ENCODE measurements at regions not wholly inside any gene's neighbourhood (a gene's known extent, or its start where the extent isn't known, plus 50 kb on each side); places are given as distances from the start of the nearest gene placed in this dataset.

DNA sequence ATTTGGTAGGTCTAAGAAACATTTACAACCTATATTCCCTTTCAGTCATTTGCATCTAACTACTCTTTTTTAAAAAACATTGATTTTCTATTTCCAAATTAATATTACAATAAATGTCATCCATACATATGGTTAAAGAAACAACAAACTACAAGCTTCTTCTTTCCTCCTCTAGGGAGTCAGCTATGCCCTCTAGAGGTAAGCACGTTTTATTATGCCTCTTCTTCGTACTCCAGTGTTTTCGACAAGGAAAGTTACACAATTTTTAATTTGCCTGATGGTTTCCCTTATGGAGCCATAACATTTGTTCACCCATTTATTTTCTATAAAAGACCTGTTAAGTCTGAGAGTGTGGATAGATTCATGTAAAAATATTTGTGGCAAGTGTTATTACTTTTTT lies 183.4 kb upstream of the CDH7 start:
- Histone ChIP-seq H3K36me3 (ENCODE audit: control insufficient read depth, low read length) (no peaks in the 10 kb centered on the region), H3K27me3 (ENCODE audit: control insufficient read depth, low read length) (no peaks in the 10 kb centered on the region), H3K9me3 (ENCODE audit: control insufficient read depth, insufficient read depth, low read length) (no peaks in the 10 kb centered on the region), H3F3A (ENCODE audit: control insufficient read depth, insufficient read depth) (no peaks in the 10 kb centered on the region), H3K4me1 (ENCODE audit: control insufficient read depth, low read length) (no peaks in the 10 kb centered on the region), H3K4me2 (ENCODE audit: low read length) (no peak overlapping the region), H4K20me1 (ENCODE audit: control insufficient read depth, insufficient read depth, low read depth, low read length) (no peaks in the 10 kb centered on the region), H3K4me3 (ENCODE audit: low read length) (no peak overlapping the region), H3K79me2 (ENCODE audit: control insufficient read depth, low read length) (no peaks in the 10 kb centered on the region), H3K27ac (ENCODE audit: low read depth, low read length) (no peak overlapping the region), H3K9me2 (replicated peaks; ENCODE audit: control insufficient read depth, low read length) (no peaks in the 10 kb centered on the region)
- no peak for TF ChIP-seq EZH2phosphoT487 (IDR thresholded peaks at IDR 0.05; ENCODE audit: borderline replicate concordance, low read length)
- TF ChIP-seq, protein P1, sequence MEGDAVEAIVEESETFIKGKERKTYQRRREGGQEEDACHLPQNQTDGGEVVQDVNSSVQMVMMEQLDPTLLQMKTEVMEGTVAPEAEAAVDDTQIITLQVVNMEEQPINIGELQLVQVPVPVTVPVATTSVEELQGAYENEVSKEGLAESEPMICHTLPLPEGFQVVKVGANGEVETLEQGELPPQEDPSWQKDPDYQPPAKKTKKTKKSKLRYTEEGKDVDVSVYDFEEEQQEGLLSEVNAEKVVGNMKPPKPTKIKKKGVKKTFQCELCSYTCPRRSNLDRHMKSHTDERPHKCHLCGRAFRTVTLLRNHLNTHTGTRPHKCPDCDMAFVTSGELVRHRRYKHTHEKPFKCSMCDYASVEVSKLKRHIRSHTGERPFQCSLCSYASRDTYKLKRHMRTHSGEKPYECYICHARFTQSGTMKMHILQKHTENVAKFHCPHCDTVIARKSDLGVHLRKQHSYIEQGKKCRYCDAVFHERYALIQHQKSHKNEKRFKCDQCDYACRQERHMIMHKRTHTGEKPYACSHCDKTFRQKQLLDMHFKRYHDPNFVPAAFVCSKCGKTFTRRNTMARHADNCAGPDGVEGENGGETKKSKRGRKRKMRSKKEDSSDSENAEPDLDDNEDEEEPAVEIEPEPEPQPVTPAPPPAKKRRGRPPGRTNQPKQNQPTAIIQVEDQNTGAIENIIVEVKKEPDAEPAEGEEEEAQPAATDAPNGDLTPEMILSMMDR (IDR thresholded peaks at IDR 0.05; ENCODE audit: low read depth, low read length, poor library complexity, severe bottlenecking): no peak

DNA sequence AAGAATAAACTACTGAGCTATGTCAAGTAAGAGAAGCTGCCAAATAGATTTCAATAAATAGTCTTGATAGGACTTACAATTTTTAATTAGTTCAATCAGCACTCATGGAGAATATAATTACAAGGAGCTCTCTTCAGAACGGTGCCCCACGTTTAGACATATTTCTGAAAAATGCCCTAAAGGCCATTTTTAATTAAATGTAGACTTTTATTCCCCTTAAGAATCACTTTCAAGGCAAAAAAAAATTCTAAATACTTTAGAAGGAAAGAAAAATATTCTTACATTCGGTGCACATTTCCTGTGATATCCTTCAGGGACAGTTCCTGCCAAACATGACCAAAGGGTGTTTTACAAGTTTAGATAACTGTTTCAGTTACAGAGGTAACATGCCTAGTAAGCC lies 202.5 kb upstream of the CDH7 start:
- no peak overlapping the region for H3K4me3 ChIP-seq (ENCODE audit: low read length)
- no peaks in the 10 kb centered on the region for H3K79me2 ChIP-seq (ENCODE audit: control insufficient read depth, low read length)
- no peaks in the 10 kb centered on the region for H3K36me3 ChIP-seq (ENCODE audit: control insufficient read depth, low read length)
- no peaks in the 10 kb centered on the region for H3K4me1 ChIP-seq (ENCODE audit: control insufficient read depth, low read length)
- H3F3A ChIP-seq (ENCODE audit: control insufficient read depth, insufficient read depth): no peaks in the 10 kb centered on the region
- no peaks in the 10 kb centered on the region for H3K9me3 ChIP-seq (ENCODE audit: control insufficient read depth, insufficient read depth, low read length)
- no peaks in the 10 kb centered on the region for H4K20me1 ChIP-seq (ENCODE audit: control insufficient read depth, insufficient read depth, low read depth, low read length)
- no peak overlapping the region for H3K27ac ChIP-seq (ENCODE audit: low read depth, low read length)
- no peak overlapping the region for H3K4me2 ChIP-seq (ENCODE audit: low read length)
- TF ChIP-seq, protein P1 (IDR thresholded peaks at IDR 0.05; ENCODE audit: low read depth, low read length, poor library complexity, severe bottlenecking): no peak
- TF ChIP-seq EZH2phosphoT487 (IDR thresholded peaks at IDR 0.05; ENCODE audit: borderline replicate concordance, low read length): no peak
- no peaks in the 10 kb centered on the region for H3K9me2 ChIP-seq (replicated peaks; ENCODE audit: control insufficient read depth, low read length)
- H3K27me3 ChIP-seq (ENCODE audit: control insufficient read depth, low read length): no peaks in the 10 kb centered on the region

DNA sequence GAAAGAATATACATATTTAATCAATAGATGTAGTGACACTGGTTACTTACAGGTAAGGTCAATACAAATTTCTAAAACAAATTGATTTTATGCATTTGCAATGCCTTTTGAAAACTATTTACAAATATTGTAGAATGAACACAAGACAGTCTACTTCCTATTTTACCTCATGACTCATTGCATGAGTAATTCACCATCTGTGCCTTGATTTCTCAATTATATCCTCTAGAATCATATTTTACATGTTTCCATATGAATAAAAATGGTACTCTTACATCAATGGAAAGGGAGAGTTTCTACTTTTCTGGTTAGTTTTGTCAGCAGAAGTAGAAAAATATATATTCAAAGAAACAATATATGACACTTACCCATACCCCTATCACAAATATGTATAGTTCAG lies 203.8 kb upstream of the CDH7 start:
- no peaks in the 10 kb centered on the region for H3F3A ChIP-seq (ENCODE audit: control insufficient read depth, insufficient read depth)
- H3K27ac ChIP-seq (ENCODE audit: low read depth, low read length): no peak overlapping the region
- no peak for TF ChIP-seq EZH2phosphoT487 (IDR thresholded peaks at IDR 0.05; ENCODE audit: borderline replicate concordance, low read length)
- TF ChIP-seq, protein P1 (IDR thresholded peaks at IDR 0.05; ENCODE audit: low read depth, low read length, poor library complexity, severe bottlenecking): no peak
- no peak overlapping the region for H3K4me2 ChIP-seq (ENCODE audit: low read length)
- H4K20me1 ChIP-seq (ENCODE audit: control insufficient read depth, insufficient read depth, low read depth, low read length): no peaks in the 10 kb centered on the region
- no peaks in the 10 kb centered on the region for H3K9me2 ChIP-seq (replicated peaks; ENCODE audit: control insufficient read depth, low read length)
- no peaks in the 10 kb centered on the region for H3K36me3 ChIP-seq (ENCODE audit: control insufficient read depth, low read length)
- H3K9me3 ChIP-seq (ENCODE audit: control insufficient read depth, insufficient read depth, low read length): no peaks in the 10 kb centered on the region
- no peaks in the 10 kb centered on the region for H3K4me1 ChIP-seq (ENCODE audit: control insufficient read depth, low read length)
- no peaks in the 10 kb centered on the region for H3K27me3 ChIP-seq (ENCODE audit: control insufficient read depth, low read length)
- H3K79me2 ChIP-seq (ENCODE audit: control insufficient read depth, low read length): no peaks in the 10 kb centered on the region
- no peak overlapping the region for H3K4me3 ChIP-seq (ENCODE audit: low read length)

DNA sequence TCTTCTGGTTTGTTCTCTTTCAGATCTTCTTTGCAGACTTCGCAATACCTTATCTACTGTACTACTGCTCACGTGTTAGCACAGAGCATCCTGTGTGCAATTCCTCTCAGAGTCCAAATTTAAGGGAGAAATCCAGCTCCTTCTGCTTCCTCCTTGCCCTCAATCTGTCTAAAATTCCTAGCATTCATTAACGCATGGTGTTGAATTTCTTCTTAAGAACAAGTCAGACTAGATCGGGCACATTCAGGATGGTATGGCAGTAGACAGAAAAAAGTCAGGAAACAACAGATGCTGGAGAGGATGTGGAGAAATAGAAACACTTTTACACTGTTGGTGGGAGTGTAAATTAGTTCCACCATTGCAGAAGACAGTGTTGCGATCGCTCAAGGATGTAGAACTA lies 206.1 kb upstream of the CDH7 start:
- no peaks in the 10 kb centered on the region for H3K9me2 ChIP-seq (replicated peaks; ENCODE audit: control insufficient read depth, low read length)
- no peaks in the 10 kb centered on the region for H3K36me3 ChIP-seq (ENCODE audit: control insufficient read depth, low read length)
- H3K79me2 ChIP-seq (ENCODE audit: control insufficient read depth, low read length): no peaks in the 10 kb centered on the region
- TF ChIP-seq EZH2phosphoT487 (IDR thresholded peaks at IDR 0.05; ENCODE audit: borderline replicate concordance, low read length): no peak
- TF ChIP-seq, protein P1 (IDR thresholded peaks at IDR 0.05; ENCODE audit: low read depth, low read length, poor library complexity, severe bottlenecking): no peak
- no peaks in the 10 kb centered on the region for H3F3A ChIP-seq (ENCODE audit: control insufficient read depth, insufficient read depth)
- H3K4me2 ChIP-seq (ENCODE audit: low read length): no peak overlapping the region
- H3K4me3 ChIP-seq (ENCODE audit: low read length): no peak overlapping the region
- H3K4me1 ChIP-seq (ENCODE audit: control insufficient read depth, low read length): no peaks in the 10 kb centered on the region
- H3K27ac ChIP-seq (ENCODE audit: low read depth, low read length): no peak overlapping the region
- no peaks in the 10 kb centered on the region for H3K9me3 ChIP-seq (ENCODE audit: control insufficient read depth, insufficient read depth, low read length)
- no peaks in the 10 kb centered on the region for H3K27me3 ChIP-seq (ENCODE audit: control insufficient read depth, low read length)
- no peaks in the 10 kb centered on the region for H4K20me1 ChIP-seq (ENCODE audit: control insufficient read depth, insufficient read depth, low read depth, low read length)
